ENCODE measurements at regions not wholly inside any gene's neighbourhood (a gene's known extent, or its start where the extent isn't known, plus 50 kb on each side); places are given as distances from the start of the nearest gene placed in this dataset.

GRCh38 chrX:49760290-49760890, 64.6 kb upstream of the PAGE1 start:
- no peaks in the 10 kb centered on the region for H3K36me3 ChIP-seq
- intact Hi-C loops (cut with DNase I) = no loop called here
- ATAC-seq = peak in 3 of 4 donors; percentile 10 to 51 (median 22)

GRCh38 chrX:49756692-49757091, 60.9 kb upstream of the PAGE1 start:
- intact Hi-C loops (cut with DNase I) = loop anchor here in 3 of 10 donors (10.0 kb wide), 3 partner anchors 462 to 612 kb away; no protein-coding TSS in a partner anchor
- H3K27ac ChIP-seq = no peak overlapping the region
- ATAC-seq = no peak
- H3K4me1 ChIP-seq = peaks cover 0 to 8% (median 0%) of the 10 kb centered on the region in 12 donors
- no peaks in the 10 kb centered on the region for H3K36me3 ChIP-seq
- no peaks in the 10 kb centered on the region for H3K9me3 ChIP-seq
- no peak for DNase-seq
- WGBS, 4 donors = 16 to 34% (median 24%) methylated on average over 2 of the region's 2 CpGs
- H3K4me3 ChIP-seq = no peak overlapping the region
- TF ChIP-seq POLR2A (IDR thresholded peaks at IDR 0.05) = no peak
- TF ChIP-seq, protein P1, sequence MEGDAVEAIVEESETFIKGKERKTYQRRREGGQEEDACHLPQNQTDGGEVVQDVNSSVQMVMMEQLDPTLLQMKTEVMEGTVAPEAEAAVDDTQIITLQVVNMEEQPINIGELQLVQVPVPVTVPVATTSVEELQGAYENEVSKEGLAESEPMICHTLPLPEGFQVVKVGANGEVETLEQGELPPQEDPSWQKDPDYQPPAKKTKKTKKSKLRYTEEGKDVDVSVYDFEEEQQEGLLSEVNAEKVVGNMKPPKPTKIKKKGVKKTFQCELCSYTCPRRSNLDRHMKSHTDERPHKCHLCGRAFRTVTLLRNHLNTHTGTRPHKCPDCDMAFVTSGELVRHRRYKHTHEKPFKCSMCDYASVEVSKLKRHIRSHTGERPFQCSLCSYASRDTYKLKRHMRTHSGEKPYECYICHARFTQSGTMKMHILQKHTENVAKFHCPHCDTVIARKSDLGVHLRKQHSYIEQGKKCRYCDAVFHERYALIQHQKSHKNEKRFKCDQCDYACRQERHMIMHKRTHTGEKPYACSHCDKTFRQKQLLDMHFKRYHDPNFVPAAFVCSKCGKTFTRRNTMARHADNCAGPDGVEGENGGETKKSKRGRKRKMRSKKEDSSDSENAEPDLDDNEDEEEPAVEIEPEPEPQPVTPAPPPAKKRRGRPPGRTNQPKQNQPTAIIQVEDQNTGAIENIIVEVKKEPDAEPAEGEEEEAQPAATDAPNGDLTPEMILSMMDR (IDR thresholded peaks at IDR 0.05) = no peak
- H3K27me3 ChIP-seq = peaks cover 0 to 42% (median 0%) of the 10 kb centered on the region in 9 donors

More at GRCh38 chrX:49760290-49760890, 64.6 kb upstream of the PAGE1 start:
- Histone ChIP-seq H3K4me3 (no peak overlapping the region), H3K4me1 (peaks cover 0 to 8% (median 0%) of the 10 kb centered on the region in 12 donors), H3K27ac (no peak overlapping the region), H3K9me3 (no peaks in the 10 kb centered on the region), H3K27me3 (peaks cover 0 to 30% (median 0%) of the 10 kb centered on the region in 9 donors)
- DNase-seq = no peak
- WGBS, 4 donors = 51 to 61% (median 56%) methylated on average over 6 of the region's 6 CpGs
- TF ChIP-seq, protein P1 (IDR thresholded peaks at IDR 0.05) = no peak
- no peak for TF ChIP-seq POLR2A (IDR thresholded peaks at IDR 0.05)

DNA sequence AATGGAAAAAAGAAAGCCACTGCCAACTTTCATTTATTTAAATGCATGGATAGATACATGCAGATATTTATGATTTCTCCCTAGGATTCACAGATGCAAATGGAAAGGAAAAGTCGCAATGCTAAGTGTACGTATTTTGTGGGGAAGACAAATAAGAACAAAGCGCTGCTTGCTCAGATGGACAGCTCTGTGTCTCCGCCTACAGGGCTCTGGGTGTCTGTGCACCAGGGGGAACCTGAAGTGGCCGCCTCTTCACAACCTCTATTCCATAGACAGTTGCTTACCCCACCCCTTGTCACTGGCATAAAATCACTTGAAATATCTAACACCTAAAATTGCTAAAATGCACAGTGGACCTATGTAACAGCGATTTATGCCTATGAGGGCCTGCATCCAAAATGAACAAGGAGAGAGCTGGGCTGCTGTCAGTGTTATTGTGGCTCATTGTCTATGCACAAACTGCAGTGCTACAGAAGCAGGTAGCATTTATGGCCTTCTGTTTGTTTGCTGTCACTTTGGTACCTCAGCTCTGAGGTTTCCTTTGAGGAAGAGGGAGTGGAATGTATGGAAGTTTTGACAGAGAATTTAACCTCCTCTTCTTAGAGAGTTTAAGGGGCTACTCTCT, 58.6 kb upstream of the PAGE1 start:
- Histone ChIP-seq H3K27me3 (peaks cover 0 to 49% (median 0%) of the 10 kb centered on the region in 9 donors), H3K4me1 (no peaks in the 10 kb centered on the region), H3K36me3 (no peaks in the 10 kb centered on the region), H3K4me3 (no peak overlapping the region), H3K9me3 (no peaks in the 10 kb centered on the region), H3K27ac (no peak overlapping the region)
- ATAC-seq = peak in 2 of 4 donors; percentile 45 to 48
- peak in 2 of 5 donors; percentile 7 to 16 for DNase-seq
- TF ChIP-seq POLR2A (IDR thresholded peaks at IDR 0.05) = no peak
- TF ChIP-seq, protein P1 (IDR thresholded peaks at IDR 0.05) = peak; percentile 40 to 68 (median 53)
- intact Hi-C loops (cut with DNase I) = loop anchor here in 5 of 10 donors (5.0 to 10.0 kb wide), 5 partner anchors 460 to 610 kb away; no protein-coding TSS in a partner anchor
- 10 to 20% (median 12%) methylated on average over 6 of the region's 6 CpGs for WGBS, 4 donors

GRCh38 chrX:49753691-49754090, 57.9 kb upstream of the PAGE1 start:
- no peak overlapping the region for H3K4me3 ChIP-seq
- H3K4me1 ChIP-seq = no peaks in the 10 kb centered on the region
- no peaks in the 10 kb centered on the region for H3K9me3 ChIP-seq
- peaks cover 0 to 49% (median 0%) of the 10 kb centered on the region in 9 donors for H3K27me3 ChIP-seq
- intact Hi-C loops (cut with DNase I) = loop anchor here in 5 of 10 donors (5.0 to 10.0 kb wide), 5 partner anchors 459 to 609 kb away; no protein-coding TSS in a partner anchor
- DNase-seq = no peak
- H3K27ac ChIP-seq = no peak overlapping the region
- TF ChIP-seq, protein P1 (IDR thresholded peaks at IDR 0.05) = no peak
- no peak for TF ChIP-seq POLR2A (IDR thresholded peaks at IDR 0.05)
- 86 to 93% (median 88%) methylated on average over 5 of the region's 5 CpGs for WGBS, 4 donors
- no peak for ATAC-seq
- no peaks in the 10 kb centered on the region for H3K36me3 ChIP-seq

Measured in heart left ventricle (tissue), 16 donors.